ENCODE measurements at regions not wholly inside any gene's neighbourhood (a gene's known extent, or its start where the extent isn't known, plus 50 kb on each side); places are given as distances from the start of the nearest gene placed in this dataset.
"Not testable (repeated sequence)": the region's sequence is repeated elsewhere in the genome, so short reads cannot be mapped to it uniquely, and the experiment has no call there.

- 0 out of 2 replicates have a peak overlapping the region, but pooled peaks have one; percentile 11 for H2AFZ ChIP-seq (ENCODE audit: low read length)
These were observed 51.8 kb upstream of the PMAIP1 start for GRCh38 chr18:59848002-59848401.

GRCh38 chr18:59847491-59847846, 52.3 kb upstream of the PMAIP1 start:
- not testable (repeated sequence) for H3F3A ChIP-seq (ENCODE audit: low read depth); H3K4me1 ChIP-seq (ENCODE audit: insufficient read depth, low read length, poor library complexity, severe bottlenecking); H4K20me1 ChIP-seq (ENCODE audit: insufficient read depth, low read length, poor library complexity, severe bottlenecking); H3K79me2 ChIP-seq (ENCODE audit: insufficient read depth, low read length); H3K27me3 ChIP-seq (ENCODE audit: insufficient read depth, low read length, poor library complexity, severe bottlenecking); H3K9me3 ChIP-seq (ENCODE audit: insufficient read depth, low read depth, low read length); H3K4me3 ChIP-seq (ENCODE audit: low read length, poor library complexity, severe bottlenecking); H3K36me3 ChIP-seq (ENCODE audit: insufficient read depth, low read length); H3K4me2 ChIP-seq (ENCODE audit: low read depth, low read length, poor library complexity, severe bottlenecking); H3K9me2 ChIP-seq (replicated peaks; ENCODE audit: low read depth, low read length); H3K9ac ChIP-seq (ENCODE audit: low read depth, low read length, poor library complexity, severe bottlenecking)
- H2AFZ ChIP-seq (ENCODE audit: low read length): 0 out of 2 replicates have a peak overlapping the region, but pooled peaks have one; percentile 11

More at GRCh38 chr18:59848002-59848401, 51.8 kb upstream of the PMAIP1 start:
- Histone ChIP-seq H3K4me1 (ENCODE audit: insufficient read depth, low read length, poor library complexity, severe bottlenecking) (peaks cover 7% of the 10 kb centered on the region), H3K27me3 (ENCODE audit: insufficient read depth, low read length, poor library complexity, severe bottlenecking) (no peaks in the 10 kb centered on the region), H3K79me2 (ENCODE audit: insufficient read depth, low read length) (no peaks in the 10 kb centered on the region), H3K9me2 (replicated peaks; ENCODE audit: low read depth, low read length) (no peaks in the 10 kb centered on the region), H3K36me3 (ENCODE audit: insufficient read depth, low read length) (no peaks in the 10 kb centered on the region), H4K20me1 (ENCODE audit: insufficient read depth, low read length, poor library complexity, severe bottlenecking) (no peaks in the 10 kb centered on the region), H3K9me3 (ENCODE audit: insufficient read depth, low read depth, low read length) (no peaks in the 10 kb centered on the region), H3K4me3 (ENCODE audit: low read length, poor library complexity, severe bottlenecking) (no peak overlapping the region), H3F3A (ENCODE audit: low read depth) (no peaks in the 10 kb centered on the region; the same call in 1 of the 2 replicates), H3K9ac (ENCODE audit: low read depth, low read length, poor library complexity, severe bottlenecking) (no peak overlapping the region), H3K4me2 (ENCODE audit: low read depth, low read length, poor library complexity, severe bottlenecking) (no peak overlapping the region)
- no peak for TF ChIP-seq CTCF (conservative IDR thresholded peaks at IDR 0.05; ENCODE audit: low read length)
- no peak for TF ChIP-seq EZH2phosphoT487 (IDR thresholded peaks at IDR 0.05; ENCODE audit: borderline replicate concordance)

GRCh38 chr18:59846814-59847490, 52.8 kb upstream of the PMAIP1 start:
- Histone ChIP-seq H3K9me2 (replicated peaks; ENCODE audit: low read depth, low read length) (no peaks in the 10 kb centered on the region), H3K27me3 (ENCODE audit: insufficient read depth, low read length, poor library complexity, severe bottlenecking) (no peaks in the 10 kb centered on the region), H4K20me1 (ENCODE audit: insufficient read depth, low read length, poor library complexity, severe bottlenecking) (no peaks in the 10 kb centered on the region), H3K9ac (ENCODE audit: low read depth, low read length, poor library complexity, severe bottlenecking) (no peak overlapping the region), H3K4me1 (ENCODE audit: insufficient read depth, low read length, poor library complexity, severe bottlenecking) (peaks cover 4% of the 10 kb centered on the region), H3K4me3 (ENCODE audit: low read length, poor library complexity, severe bottlenecking) (no peak overlapping the region), H3F3A (ENCODE audit: low read depth) (no peaks in the 10 kb centered on the region; the same call in 1 of the 2 replicates), H3K9me3 (ENCODE audit: insufficient read depth, low read depth, low read length) (no peaks in the 10 kb centered on the region), H3K36me3 (ENCODE audit: insufficient read depth, low read length) (no peaks in the 10 kb centered on the region), H2AFZ (ENCODE audit: low read length) (no peak overlapping the region), H3K79me2 (ENCODE audit: insufficient read depth, low read length) (no peaks in the 10 kb centered on the region), H3K4me2 (ENCODE audit: low read depth, low read length, poor library complexity, severe bottlenecking) (no peak overlapping the region)
- TF ChIP-seq EZH2phosphoT487 (IDR thresholded peaks at IDR 0.05; ENCODE audit: borderline replicate concordance) (no peak), CTCF (conservative IDR thresholded peaks at IDR 0.05; ENCODE audit: low read length) (no peak)

GRCh38 chr18:59842947-59843346, 56.8 kb upstream of the PMAIP1 start:
- Histone ChIP-seq H3K4me1 (ENCODE audit: insufficient read depth, low read length, poor library complexity, severe bottlenecking) (no peaks in the 10 kb centered on the region), H2AFZ (ENCODE audit: low read length) (no peak overlapping the region), H3K79me2 (ENCODE audit: insufficient read depth, low read length) (no peaks in the 10 kb centered on the region), H3K9me3 (ENCODE audit: insufficient read depth, low read depth, low read length) (no peaks in the 10 kb centered on the region), H4K20me1 (ENCODE audit: insufficient read depth, low read length, poor library complexity, severe bottlenecking) (no peaks in the 10 kb centered on the region), H3K9ac (ENCODE audit: low read depth, low read length, poor library complexity, severe bottlenecking) (no peak overlapping the region), H3K4me3 (ENCODE audit: low read length, poor library complexity, severe bottlenecking) (no peak overlapping the region), H3K4me2 (ENCODE audit: low read depth, low read length, poor library complexity, severe bottlenecking) (no peak overlapping the region), H3K27me3 (ENCODE audit: insufficient read depth, low read length, poor library complexity, severe bottlenecking) (no peaks in the 10 kb centered on the region), H3F3A (ENCODE audit: low read depth) (no peaks in the 10 kb centered on the region), H3K9me2 (replicated peaks; ENCODE audit: low read depth, low read length) (no peaks in the 10 kb centered on the region), H3K36me3 (ENCODE audit: insufficient read depth, low read length) (no peaks in the 10 kb centered on the region)
- TF ChIP-seq CTCF (conservative IDR thresholded peaks at IDR 0.05; ENCODE audit: low read length) (no peak), EZH2phosphoT487 (IDR thresholded peaks at IDR 0.05; ENCODE audit: borderline replicate concordance) (no peak)

Measured in Loucy (cell line).